Esophagus squamous epithelium (tissue), 4 donors: ENCODE measurements at regions not wholly inside any gene's neighbourhood (a gene's known extent, or its start where the extent isn't known, plus 50 kb on each side); places are given as distances from the start of the nearest gene placed in this dataset.

Experiments used
- POLR2A ChIP-seq, 4 donors: fragments of 450-650 bp; IDR thresholded peaks; one replicate each; pipeline ENCODE4 v1.6.1; 2017; ENCODE audit warnings: antibody characterized with exemption in 4 of 4, mild to moderate bottlenecking in 4 of 4, moderate library complexity in 3 of 4
- TF ChIP-seq, protein P1 (sequence below), 6 experiments: fragments of 450-650 bp in 4 of 6; fragments of 200-600 bp in 2 of 6; sonication (generic) in 2 of 6; IDR thresholded peaks; one replicate each; pipeline ENCODE4 v1.5.1; 2016 to 2019; ENCODE audit warnings: antibody characterized with exemption in 6 of 6, mild to moderate bottlenecking in 4 of 6, moderate library complexity in 4 of 6

DNA sequence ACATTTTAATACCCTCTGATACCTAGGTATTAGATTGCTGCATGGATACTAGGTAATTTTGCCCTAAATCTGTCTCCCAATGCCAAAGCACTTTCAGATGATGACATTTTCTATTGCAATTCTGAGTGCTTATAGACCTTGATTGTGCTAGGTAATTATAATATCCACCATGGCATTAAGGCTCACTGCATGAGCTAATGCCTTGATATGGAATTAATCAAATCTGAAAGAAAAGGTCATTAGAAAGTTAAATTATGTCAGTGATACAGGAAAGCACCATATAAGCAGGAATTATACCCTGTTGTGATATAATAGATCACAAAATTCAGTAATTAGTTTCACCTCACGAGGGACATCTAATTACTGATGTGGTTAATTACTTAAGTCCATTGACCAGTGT is 521.4 kb downstream of the DNAJB9 start:
- TF ChIP-seq, protein P1, sequence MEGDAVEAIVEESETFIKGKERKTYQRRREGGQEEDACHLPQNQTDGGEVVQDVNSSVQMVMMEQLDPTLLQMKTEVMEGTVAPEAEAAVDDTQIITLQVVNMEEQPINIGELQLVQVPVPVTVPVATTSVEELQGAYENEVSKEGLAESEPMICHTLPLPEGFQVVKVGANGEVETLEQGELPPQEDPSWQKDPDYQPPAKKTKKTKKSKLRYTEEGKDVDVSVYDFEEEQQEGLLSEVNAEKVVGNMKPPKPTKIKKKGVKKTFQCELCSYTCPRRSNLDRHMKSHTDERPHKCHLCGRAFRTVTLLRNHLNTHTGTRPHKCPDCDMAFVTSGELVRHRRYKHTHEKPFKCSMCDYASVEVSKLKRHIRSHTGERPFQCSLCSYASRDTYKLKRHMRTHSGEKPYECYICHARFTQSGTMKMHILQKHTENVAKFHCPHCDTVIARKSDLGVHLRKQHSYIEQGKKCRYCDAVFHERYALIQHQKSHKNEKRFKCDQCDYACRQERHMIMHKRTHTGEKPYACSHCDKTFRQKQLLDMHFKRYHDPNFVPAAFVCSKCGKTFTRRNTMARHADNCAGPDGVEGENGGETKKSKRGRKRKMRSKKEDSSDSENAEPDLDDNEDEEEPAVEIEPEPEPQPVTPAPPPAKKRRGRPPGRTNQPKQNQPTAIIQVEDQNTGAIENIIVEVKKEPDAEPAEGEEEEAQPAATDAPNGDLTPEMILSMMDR (IDR thresholded peaks at IDR 0.05), result no peak
- TF ChIP-seq POLR2A (IDR thresholded peaks at IDR 0.05), result no peak
